GM12873 (cell line): ENCODE measurements at regions not wholly inside any gene's neighbourhood (a gene's known extent, or its start where the extent isn't known, plus 50 kb on each side); places are given as distances from the start of the nearest gene placed in this dataset.

Experiments
- CTCF ChIP-seq: IDR thresholded peaks from 2 replicates; pipeline ENCODE4 v1.5.1; 2012; ENCODE audit warnings: low read depth, mild to moderate bottlenecking, moderate library complexity, low read length, control low read depth; ENCODE audit not compliant: insufficient read depth; ENCODE audit errors: missing control alignments

- TF ChIP-seq CTCF, result no peak
These were observed 147.4 kb upstream of the GPC1 start for GRCh38 chr2:240288087-240288521.

GRCh38 chr2:240289701-240290431 lies 145.6 kb upstream of the GPC1 start:
- no peak for TF ChIP-seq CTCF

GRCh38 chr2:240290432-240291336 lies 144.8 kb upstream of the GPC1 start:
- no peak for TF ChIP-seq CTCF

- no peak for TF ChIP-seq CTCF
These were observed 144.0 kb upstream of the GPC1 start for GRCh38 chr2:240291337-240292034.

GRCh38 chr2:240292035-240292574 lies 143.4 kb upstream of the GPC1 start:
- TF ChIP-seq CTCF, result no peak

- TF ChIP-seq CTCF, result no peak
These were observed 142.6 kb upstream of the GPC1 start for GRCh38 chr2:240292619-240293525.
